HG03558 (cell line): ENCODE measurements at regions not wholly inside any gene's neighbourhood (a gene's known extent, or its start where the extent isn't known, plus 50 kb on each side); places are given as distances from the start of the nearest gene placed in this dataset.

Source experiments
- ATAC-seq: cut with Tn5 transposase; IDR thresholded peaks from one replicate; pipeline ENCODE4 v1.9.1; 2021; ENCODE audit warnings: moderate number of reproducible peaks; ENCODE audit not compliant: unreplicated experiment; ENCODE audit errors: extremely low read depth

GRCh38 chr7:85749696-85750453, 563.0 kb upstream of the SEMA3D start:
- ATAC-seq: no peak

DNA sequence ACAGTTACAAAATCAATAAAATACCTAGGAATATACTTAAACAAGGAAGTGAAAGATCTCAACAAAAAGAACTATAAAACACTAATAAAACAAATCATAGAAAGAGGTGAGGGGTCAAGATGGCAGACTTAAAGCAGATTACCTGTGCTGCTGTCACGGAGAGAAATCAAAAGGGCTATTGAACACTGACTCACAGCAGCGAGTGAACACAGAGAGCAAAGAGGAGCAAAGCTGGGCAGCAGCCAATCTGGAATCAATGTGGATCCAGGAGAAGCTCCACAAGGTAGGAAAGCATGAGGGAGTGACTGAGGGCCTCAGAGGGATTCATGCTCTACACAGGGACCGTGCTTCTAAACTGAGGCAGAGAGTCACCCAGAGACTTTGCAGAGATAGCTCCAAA, 562.0 kb upstream of the SEMA3D start:
- ATAC-seq: no peak

- no peak for ATAC-seq
Observed at GRCh38 chr7:85737426-85737825, 550.6 kb upstream of the SEMA3D start.

GRCh38 chr7:85736085-85736484, 549.2 kb upstream of the SEMA3D start:
- no peak for ATAC-seq

DNA sequence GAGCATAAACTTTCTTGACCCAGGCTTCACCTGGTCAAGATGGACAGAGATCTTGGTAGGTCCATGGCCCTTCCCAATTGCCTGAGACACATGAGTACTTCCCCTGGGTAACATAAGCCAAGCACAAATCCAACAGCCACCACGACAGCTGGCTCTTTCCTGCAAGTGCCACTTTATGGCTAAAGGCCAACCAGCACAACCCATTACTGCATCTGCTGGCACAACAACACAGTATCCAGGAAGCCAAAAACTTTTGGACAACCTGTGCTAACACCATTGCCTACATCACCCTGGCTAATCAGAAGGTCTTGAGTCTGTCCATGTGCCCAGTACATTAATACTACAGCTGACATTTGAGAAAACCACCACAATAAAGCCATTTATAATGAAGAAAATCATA, 548.0 kb upstream of the SEMA3D start:
- ATAC-seq: no peak

GRCh38 chr7:85733169-85733915, 546.5 kb upstream of the SEMA3D start:
- ATAC-seq: no peak

- ATAC-seq: no peak
Observed at GRCh38 chr7:85730012-85730411, 543.2 kb upstream of the SEMA3D start.

GRCh38 chr7:85725026-85725425, 538.2 kb upstream of the SEMA3D start:
- no peak for ATAC-seq

GRCh38 chr7:85719981-85720953, 533.4 kb upstream of the SEMA3D start:
- no peak for ATAC-seq

DNA sequence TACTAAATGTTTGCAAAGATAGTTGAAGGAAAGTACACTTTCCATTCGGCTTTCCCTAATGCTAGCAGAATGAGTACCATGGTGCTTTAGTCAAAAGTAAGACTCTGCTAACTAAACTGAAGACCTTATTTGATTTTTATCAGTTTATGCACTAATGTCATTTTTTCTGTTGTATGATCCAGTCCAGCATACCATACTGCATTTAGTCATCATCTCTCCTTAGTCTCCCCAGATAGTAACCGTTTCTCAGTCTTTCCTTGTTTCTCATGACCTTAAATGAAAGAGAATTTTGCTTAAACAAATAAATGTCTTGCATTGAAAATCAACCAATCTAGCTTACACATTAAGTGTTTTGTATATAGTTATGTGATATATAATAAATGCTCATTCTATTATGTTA, 529.5 kb upstream of the SEMA3D start:
- no peak for ATAC-seq

- ATAC-seq: no peak
Observed at GRCh38 chr7:85714951-85715350, 528.1 kb upstream of the SEMA3D start.

GRCh38 chr7:85714043-85714578, 527.3 kb upstream of the SEMA3D start:
- ATAC-seq: no peak

DNA sequence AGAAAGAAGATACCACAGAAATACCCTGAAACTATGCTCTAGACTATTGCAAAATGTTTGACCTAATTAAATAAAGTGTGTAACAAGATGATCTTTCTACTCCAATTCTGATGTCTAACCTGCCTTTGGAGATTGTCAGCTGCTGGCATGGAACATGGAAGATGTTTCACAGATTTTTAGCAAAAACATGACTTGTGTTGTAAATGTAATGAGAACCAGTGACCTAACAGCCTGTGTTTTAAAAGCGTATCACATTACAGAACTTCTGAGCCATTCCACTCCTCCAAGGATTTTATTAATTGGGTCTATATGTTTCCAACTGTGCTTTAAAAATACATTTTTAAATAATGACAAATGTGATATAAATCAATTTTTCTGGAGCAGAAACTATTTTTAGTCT, 526.3 kb upstream of the SEMA3D start:
- no peak for ATAC-seq

- no peak for ATAC-seq
Observed at GRCh38 chr7:85711894-85712293, 525.0 kb upstream of the SEMA3D start.

DNA sequence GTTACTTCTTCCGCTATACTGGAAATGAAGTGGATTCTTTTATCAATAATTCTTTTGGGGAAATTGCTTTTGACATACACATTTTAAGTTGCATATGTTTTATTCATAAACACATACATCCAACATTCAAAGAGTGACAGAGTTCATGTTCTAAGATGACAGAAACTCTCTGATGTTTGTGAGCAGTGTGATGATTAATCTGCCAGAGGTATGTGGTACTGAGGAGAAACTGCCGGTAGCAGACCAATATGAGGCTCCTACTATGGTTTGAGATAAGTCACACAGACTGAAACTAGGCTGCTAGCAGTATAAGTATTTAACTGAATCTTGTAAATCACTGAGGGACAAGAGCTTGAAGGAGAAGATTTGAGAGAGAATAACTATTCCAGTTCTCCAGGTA, 524.1 kb upstream of the SEMA3D start:
- no peak for ATAC-seq

- ATAC-seq: no peak
Observed at GRCh38 chr7:85708221-85708620, 521.4 kb upstream of the SEMA3D start.

DNA sequence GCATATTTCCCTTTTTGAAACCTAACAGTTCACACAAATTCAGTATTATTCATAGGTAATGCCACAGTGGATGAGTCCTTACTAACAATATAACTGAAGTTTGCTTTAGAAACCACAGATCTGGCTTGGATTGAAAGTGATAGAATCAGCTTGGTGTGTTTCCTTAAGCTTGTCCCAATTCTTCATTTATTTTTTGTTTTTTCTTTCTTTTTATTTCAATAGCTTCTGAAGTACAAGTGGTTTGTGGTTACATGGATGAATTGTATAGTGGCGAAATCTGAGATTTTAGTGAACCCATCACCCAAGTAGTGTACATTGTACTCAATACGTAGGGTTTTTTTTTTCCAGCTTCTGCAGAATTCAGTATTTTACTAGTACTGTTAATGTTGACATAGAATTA, 518.2 kb upstream of the SEMA3D start:
- ATAC-seq: no peak

DNA sequence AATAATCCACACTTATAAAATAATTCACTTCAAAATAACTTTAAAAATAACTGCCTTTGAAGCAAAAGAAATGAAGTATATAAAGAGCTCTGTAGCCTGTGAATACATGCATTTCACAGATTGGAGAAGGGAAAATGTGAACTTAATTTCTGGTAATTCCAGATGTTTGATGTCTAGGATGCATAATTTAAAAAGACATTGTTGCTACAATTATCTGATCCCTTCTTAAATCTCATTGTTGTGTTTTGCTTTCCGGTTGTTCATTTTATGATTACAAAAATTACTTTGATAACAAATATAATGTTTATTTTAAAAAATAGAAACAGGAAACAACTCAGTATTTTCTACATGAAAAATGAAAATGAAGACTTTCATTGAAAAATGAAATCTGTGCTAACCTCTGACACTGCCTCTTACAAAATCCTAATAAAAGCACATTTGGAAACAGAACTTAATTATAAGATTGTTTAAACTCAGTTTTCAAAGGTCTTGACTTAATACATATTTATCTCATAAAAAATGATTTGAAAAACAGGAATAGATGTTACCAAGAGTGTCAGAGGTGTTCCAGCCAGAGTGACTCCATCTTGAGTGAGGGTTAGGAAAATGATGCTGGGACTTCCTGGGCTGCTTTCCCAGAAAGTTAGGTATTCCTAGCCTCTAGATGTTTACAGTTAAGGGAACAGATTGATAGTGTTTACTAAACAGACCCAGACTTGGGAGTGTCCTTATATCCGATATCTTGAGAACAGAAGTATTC, 516.6 kb upstream of the SEMA3D start:
- no peak for ATAC-seq

DNA sequence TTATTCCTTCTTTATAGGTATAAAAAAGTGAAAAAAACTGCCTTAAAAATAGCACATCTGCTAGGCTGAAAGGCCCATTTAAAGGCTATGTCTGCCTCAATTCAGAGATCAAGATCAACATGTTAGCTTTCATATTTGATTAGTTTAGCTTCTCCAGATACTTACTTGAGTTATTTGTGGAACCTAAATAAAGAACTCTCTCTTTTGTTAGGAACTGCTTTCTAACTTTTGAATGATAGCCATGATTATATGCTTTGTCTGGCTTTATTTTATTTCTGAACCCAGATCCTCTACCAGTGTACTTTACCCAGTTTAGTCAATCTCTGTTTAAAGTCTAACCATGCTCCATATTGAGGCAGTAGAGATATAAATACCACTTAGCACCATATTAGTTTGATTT, 515.5 kb upstream of the SEMA3D start:
- no peak for ATAC-seq

- no peak for ATAC-seq
Observed at GRCh38 chr7:85699482-85699881, 512.6 kb upstream of the SEMA3D start.
